H9 (cell line): ENCODE measurements at regions not wholly inside any gene's neighbourhood (a gene's known extent, or its start where the extent isn't known, plus 50 kb on each side); places are given as distances from the start of the nearest gene placed in this dataset.

Source experiments
- DNase-seq: peaks from one replicate; pipeline ENCODE4 v3.0.0-alpha.2; 2017
- H2AFZ ChIP-seq: one replicate; pipeline ENCODE4 v1.6.1; 2013; ENCODE audit warnings: mild to moderate bottlenecking, low read length, control low read depth, moderate library complexity
- H2AK5ac ChIP-seq: 2 replicates; pipeline ENCODE4 v1.6.1; 2013; ENCODE audit warnings: low read length, control low read depth, mixed read lengths; ENCODE audit not compliant: insufficient read length
- H2BK120ac ChIP-seq: one replicate; pipeline ENCODE4 v1.6.1; 2013; ENCODE audit warnings: low read depth, mild to moderate bottlenecking, low read length, control low read depth, inconsistent platforms; ENCODE audit not compliant: poor library complexity, severe bottlenecking
- H2BK12ac ChIP-seq: 2 replicates; pipeline ENCODE4 v1.6.1; 2013; ENCODE audit warnings: low read length, control low read depth, mixed read lengths, low read depth; ENCODE audit not compliant: insufficient read length
- H2BK15ac ChIP-seq: 2 replicates; pipeline ENCODE4 v1.6.1; 2013; ENCODE audit warnings: low read depth, low read length, control low read depth
- H2BK20ac ChIP-seq: one replicate; pipeline ENCODE4 v1.6.1; 2013; ENCODE audit warnings: low read depth, mild to moderate bottlenecking, low read length, control low read depth, inconsistent platforms; ENCODE audit not compliant: poor library complexity, severe bottlenecking
- H2BK5ac ChIP-seq: 2 replicates; pipeline ENCODE4 v1.6.1; 2013; ENCODE audit warnings: low read length, control low read depth, mixed read lengths; ENCODE audit not compliant: insufficient read length
- H3K14ac ChIP-seq: 2 replicates; pipeline ENCODE4 v1.6.1; 2013; ENCODE audit warnings: low read length, control low read depth; ENCODE audit not compliant: insufficient read depth
- H3K18ac ChIP-seq: 2 replicates; pipeline ENCODE4 v1.6.1; 2013; ENCODE audit warnings: low read depth, mild to moderate bottlenecking, mixed read lengths, low read length, control low read depth; ENCODE audit not compliant: insufficient read length
- H3K23ac ChIP-seq: 2 replicates; pipeline ENCODE4 v1.6.1; 2013; ENCODE audit warnings: low read length, control low read depth, mixed read lengths, low read depth; ENCODE audit not compliant: insufficient read length
- H3K23me2 ChIP-seq: 2 replicates; pipeline ENCODE4 v1.6.1; 2013; ENCODE audit warnings: low read depth, mild to moderate bottlenecking, mixed read lengths, low read length, control low read depth; ENCODE audit not compliant: insufficient read length, poor library complexity, severe bottlenecking
- H3K27ac ChIP-seq: 2 replicates; pipeline ENCODE4 v1.5.1; 2013; ENCODE audit warnings: low read length, control low read depth, mixed read lengths, low read depth; ENCODE audit not compliant: insufficient read length
- H3K27me3 ChIP-seq: 2 replicates; pipeline ENCODE4 v1.6.1; 2013; ENCODE audit warnings: low read length, control low read depth, inconsistent platforms; ENCODE audit not compliant: insufficient read depth
- H3K4ac ChIP-seq: 2 replicates; pipeline ENCODE4 v1.6.1; 2013; ENCODE audit warnings: low read depth, mild to moderate bottlenecking, control low read depth, inconsistent platforms, low read length, moderate library complexity
- H3K4me1 ChIP-seq: 2 replicates; pipeline ENCODE4 v1.6.1; 2013; ENCODE audit warnings: low read length, control low read depth, inconsistent platforms; ENCODE audit not compliant: insufficient read depth
- H3K4me2 ChIP-seq: 2 replicates; pipeline ENCODE4 v1.6.1; 2013; ENCODE audit warnings: low read length, control low read depth, mixed read lengths; ENCODE audit not compliant: insufficient read length, insufficient read depth
- H3K56ac ChIP-seq: 2 replicates; pipeline ENCODE4 v1.6.1; 2013; ENCODE audit warnings: low read depth, mild to moderate bottlenecking, mixed read lengths, low read length, control low read depth; ENCODE audit not compliant: insufficient read length
- H3K79me1 ChIP-seq: 2 replicates; pipeline ENCODE4 v1.6.1; 2013; ENCODE audit warnings: low read depth, mild to moderate bottlenecking, moderate library complexity, low read length, control low read depth, inconsistent platforms; ENCODE audit not compliant: insufficient read depth, poor library complexity, severe bottlenecking
- H3K79me2 ChIP-seq: 2 replicates; pipeline ENCODE4 v1.6.1; 2013; ENCODE audit warnings: low read length, control low read depth, inconsistent platforms; ENCODE audit not compliant: insufficient read depth
- H3K9ac ChIP-seq: 2 replicates; pipeline ENCODE4 v1.6.1; 2013; ENCODE audit warnings: low read length, control low read depth, mixed read lengths; ENCODE audit not compliant: insufficient read length; ENCODE audit errors: extremely low read depth
- H3K9me3 ChIP-seq: one replicate; pipeline ENCODE4 v1.6.1; 2013; ENCODE audit warnings: low read depth, low read length, inconsistent platforms; ENCODE audit not compliant: control insufficient read depth
- H3T11ph ChIP-seq: one replicate; pipeline ENCODE4 v1.6.1; 2013; ENCODE audit warnings: mild to moderate bottlenecking, low read length, control low read depth, inconsistent platforms
- H4K20me1 ChIP-seq: one replicate; pipeline ENCODE4 v1.6.1; 2013; ENCODE audit not compliant: control insufficient read depth, insufficient read length, insufficient read depth
- H4K5ac ChIP-seq: 2 replicates; pipeline ENCODE4 v1.6.1; 2013; ENCODE audit warnings: low read depth, mild to moderate bottlenecking, mixed read lengths, low read length, control low read depth; ENCODE audit not compliant: insufficient read length
- H4K8ac ChIP-seq: replicated peaks from 2 replicates; pipeline ENCODE4 v1.6.1; 2013; ENCODE audit warnings: low read length, control low read depth, mixed read lengths, low read depth; ENCODE audit not compliant: insufficient read length
- H4K91ac ChIP-seq: 2 replicates; pipeline ENCODE4 v1.6.1; 2013; ENCODE audit warnings: low read depth, mild to moderate bottlenecking, moderate library complexity, mixed read lengths, low read length, control low read depth; ENCODE audit not compliant: insufficient read length
- H3K27ac Mint-ChIP-seq, 3 experiments: 2 replicates in 2 of 3; 3 replicates in 1 of 3; pipeline ENCODE4 v1.8.0; 2020 to 2021; ENCODE audit warnings: mixed read lengths in 3 of 3, mild to moderate bottlenecking in 1 of 3, moderate library complexity in 1 of 3
- H3K27me3 Mint-ChIP-seq: 2 replicates; pipeline ENCODE4 v1.8.0; 2021; ENCODE audit warnings: low read depth, mild to moderate bottlenecking, moderate library complexity, mixed read lengths
- H3K36me3 Mint-ChIP-seq, 3 experiments: 2 replicates in 2 of 3; 3 replicates in 1 of 3; pipeline ENCODE4 v1.8.0; 2020 to 2021; ENCODE audit warnings: low read depth in 3 of 3, mixed read lengths in 3 of 3; ENCODE audit not compliant: insufficient read depth in 1 of 3
- H3K4me1 Mint-ChIP-seq, 2 experiments: 2 replicates each; pipeline ENCODE4 v1.8.0; 2020; ENCODE audit warnings: mixed read lengths in 2 of 2
- H3K4me3 Mint-ChIP-seq, 2 experiments: 2 replicates in 1 of 2; 3 replicates in 1 of 2; pipeline ENCODE4 v1.8.0; 2020 to 2021; ENCODE audit warnings: mild to moderate bottlenecking in 2 of 2, mixed read lengths in 2 of 2, moderate library complexity in 1 of 2
- H3K9me3 Mint-ChIP-seq, 2 experiments: 2 replicates in 1 of 2; 3 replicates in 1 of 2; pipeline ENCODE4 v1.8.0; 2020; ENCODE audit warnings: mild to moderate bottlenecking in 2 of 2, mixed read lengths in 2 of 2, moderate library complexity in 1 of 2
- WGBS: extraction: QIAGEN DNeasy Blood & Tissue Kit; methylation state at CpG from one replicate; pipeline ENCODE4 v1.1.7; 2013; ENCODE audit warnings: missing lambda C conversion rate, low lambda C conversion rate, mixed read lengths; ENCODE audit not compliant: insufficient read length; ENCODE audit errors: extremely low coverage; 5-methylcytosine and 5-hydroxymethylcytosine counted together
- TF ChIP-seq, protein P1 (sequence below): fragments of 200-600 bp; sonication (generic); conservative IDR thresholded peaks from 3 replicates; pipeline ENCODE4 v1.8.0; 2021; ENCODE audit warnings: antibody characterized with exemption, mild to moderate bottlenecking

DNA sequence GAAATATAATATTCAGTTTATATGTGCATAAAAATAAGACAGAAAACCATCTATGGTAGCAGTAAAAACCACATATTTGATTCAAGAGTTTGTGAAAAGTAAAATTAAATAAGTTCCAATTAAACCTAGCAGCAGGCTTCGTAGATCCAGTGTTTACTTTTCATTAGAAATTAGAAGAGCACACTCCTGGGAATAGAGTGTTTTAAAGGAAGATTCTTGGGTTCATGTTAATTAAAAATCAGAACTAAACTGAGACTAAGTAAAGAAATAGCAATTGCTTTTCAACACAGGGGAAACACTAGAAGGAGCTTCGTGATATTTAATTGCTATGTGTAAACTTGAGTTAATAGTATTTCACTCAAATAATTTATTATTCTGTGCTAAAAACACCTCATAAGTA, 1097.8 kb upstream of the CDH18 start:
- Histone ChIP-seq H4K5ac (no peak overlapping the region), H2BK15ac (no peak overlapping the region), H3K9ac (no peak overlapping the region), H4K91ac (no peak overlapping the region), H3K4me2 (no peak overlapping the region), H4K8ac (no peak overlapping the region), H3K4ac (no peak overlapping the region), H3K27ac (no peak overlapping the region), H3K23ac (no peak overlapping the region), H3K56ac (no peak overlapping the region), H2BK5ac (no peak overlapping the region), H3K79me2 (no peaks in the 10 kb centered on the region), H4K20me1 (no peaks in the 10 kb centered on the region), H2BK12ac (no peak overlapping the region), H3K4me1 (no peaks in the 10 kb centered on the region), H2BK120ac (no peak overlapping the region), H2AFZ (no peak overlapping the region), H3K23me2 (no peaks in the 10 kb centered on the region), H3K18ac (no peak overlapping the region), H3K79me1 (no peaks in the 10 kb centered on the region), H2AK5ac (no peak overlapping the region), H3K9me3 (no peaks in the 10 kb centered on the region), H3T11ph (no peak overlapping the region), H2BK20ac (no peak overlapping the region), H3K27me3 (no peaks in the 10 kb centered on the region), H3K14ac (no peak overlapping the region)
- TF ChIP-seq, protein P1, sequence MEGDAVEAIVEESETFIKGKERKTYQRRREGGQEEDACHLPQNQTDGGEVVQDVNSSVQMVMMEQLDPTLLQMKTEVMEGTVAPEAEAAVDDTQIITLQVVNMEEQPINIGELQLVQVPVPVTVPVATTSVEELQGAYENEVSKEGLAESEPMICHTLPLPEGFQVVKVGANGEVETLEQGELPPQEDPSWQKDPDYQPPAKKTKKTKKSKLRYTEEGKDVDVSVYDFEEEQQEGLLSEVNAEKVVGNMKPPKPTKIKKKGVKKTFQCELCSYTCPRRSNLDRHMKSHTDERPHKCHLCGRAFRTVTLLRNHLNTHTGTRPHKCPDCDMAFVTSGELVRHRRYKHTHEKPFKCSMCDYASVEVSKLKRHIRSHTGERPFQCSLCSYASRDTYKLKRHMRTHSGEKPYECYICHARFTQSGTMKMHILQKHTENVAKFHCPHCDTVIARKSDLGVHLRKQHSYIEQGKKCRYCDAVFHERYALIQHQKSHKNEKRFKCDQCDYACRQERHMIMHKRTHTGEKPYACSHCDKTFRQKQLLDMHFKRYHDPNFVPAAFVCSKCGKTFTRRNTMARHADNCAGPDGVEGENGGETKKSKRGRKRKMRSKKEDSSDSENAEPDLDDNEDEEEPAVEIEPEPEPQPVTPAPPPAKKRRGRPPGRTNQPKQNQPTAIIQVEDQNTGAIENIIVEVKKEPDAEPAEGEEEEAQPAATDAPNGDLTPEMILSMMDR = no peak
- Mint-ChIP-seq H3K4me3 (no peak overlapping the region), H3K9me3 (peaks cover 2 to 5% of the 10 kb centered on the region in 2 experiments; a peak in 2 of 5 replicates), H3K27ac (no peak overlapping the region), H3K36me3 (peaks cover 0 to 4% (median 0%) of the 10 kb centered on the region in 3 experiments; a peak in 1 of 7 replicates), H3K27me3 (no peaks in the 10 kb centered on the region), H3K4me1 (no peaks in the 10 kb centered on the region)
- DNase-seq = no peak
- WGBS = no CpG with 5 or more reads among the region's 2 CpGs
